H9 (cell line): ENCODE measurements at regions not wholly inside any gene's neighbourhood (a gene's known extent, or its start where the extent isn't known, plus 50 kb on each side); places are given as distances from the start of the nearest gene placed in this dataset.

Experiments used
- DNase-seq: peaks from one replicate; pipeline ENCODE4 v3.0.0-alpha.2; 2017
- H2AFZ ChIP-seq: one replicate; pipeline ENCODE4 v1.6.1; 2013; ENCODE audit warnings: mild to moderate bottlenecking, low read length, control low read depth, moderate library complexity
- H2AK5ac ChIP-seq: 2 replicates; pipeline ENCODE4 v1.6.1; 2013; ENCODE audit warnings: low read length, control low read depth, mixed read lengths; ENCODE audit not compliant: insufficient read length
- H2BK120ac ChIP-seq: one replicate; pipeline ENCODE4 v1.6.1; 2013; ENCODE audit warnings: low read depth, mild to moderate bottlenecking, low read length, control low read depth, inconsistent platforms; ENCODE audit not compliant: poor library complexity, severe bottlenecking
- H2BK12ac ChIP-seq: 2 replicates; pipeline ENCODE4 v1.6.1; 2013; ENCODE audit warnings: low read length, control low read depth, mixed read lengths, low read depth; ENCODE audit not compliant: insufficient read length
- H2BK15ac ChIP-seq: 2 replicates; pipeline ENCODE4 v1.6.1; 2013; ENCODE audit warnings: low read depth, low read length, control low read depth
- H2BK20ac ChIP-seq: one replicate; pipeline ENCODE4 v1.6.1; 2013; ENCODE audit warnings: low read depth, mild to moderate bottlenecking, low read length, control low read depth, inconsistent platforms; ENCODE audit not compliant: poor library complexity, severe bottlenecking
- H2BK5ac ChIP-seq: 2 replicates; pipeline ENCODE4 v1.6.1; 2013; ENCODE audit warnings: low read length, control low read depth, mixed read lengths; ENCODE audit not compliant: insufficient read length
- H3K14ac ChIP-seq: 2 replicates; pipeline ENCODE4 v1.6.1; 2013; ENCODE audit warnings: low read length, control low read depth; ENCODE audit not compliant: insufficient read depth
- H3K18ac ChIP-seq: 2 replicates; pipeline ENCODE4 v1.6.1; 2013; ENCODE audit warnings: low read depth, mild to moderate bottlenecking, mixed read lengths, low read length, control low read depth; ENCODE audit not compliant: insufficient read length
- H3K23ac ChIP-seq: 2 replicates; pipeline ENCODE4 v1.6.1; 2013; ENCODE audit warnings: low read length, control low read depth, mixed read lengths, low read depth; ENCODE audit not compliant: insufficient read length
- H3K23me2 ChIP-seq: 2 replicates; pipeline ENCODE4 v1.6.1; 2013; ENCODE audit warnings: low read depth, mild to moderate bottlenecking, mixed read lengths, low read length, control low read depth; ENCODE audit not compliant: insufficient read length, poor library complexity, severe bottlenecking
- H3K27ac ChIP-seq: 2 replicates; pipeline ENCODE4 v1.5.1; 2013; ENCODE audit warnings: low read length, control low read depth, mixed read lengths, low read depth; ENCODE audit not compliant: insufficient read length
- H3K27me3 ChIP-seq: 2 replicates; pipeline ENCODE4 v1.6.1; 2013; ENCODE audit warnings: low read length, control low read depth, inconsistent platforms; ENCODE audit not compliant: insufficient read depth
- H3K4ac ChIP-seq: 2 replicates; pipeline ENCODE4 v1.6.1; 2013; ENCODE audit warnings: low read depth, mild to moderate bottlenecking, control low read depth, inconsistent platforms, low read length, moderate library complexity
- H3K4me1 ChIP-seq: 2 replicates; pipeline ENCODE4 v1.6.1; 2013; ENCODE audit warnings: low read length, control low read depth, inconsistent platforms; ENCODE audit not compliant: insufficient read depth
- H3K4me2 ChIP-seq: 2 replicates; pipeline ENCODE4 v1.6.1; 2013; ENCODE audit warnings: low read length, control low read depth, mixed read lengths; ENCODE audit not compliant: insufficient read length, insufficient read depth
- H3K56ac ChIP-seq: 2 replicates; pipeline ENCODE4 v1.6.1; 2013; ENCODE audit warnings: low read depth, mild to moderate bottlenecking, mixed read lengths, low read length, control low read depth; ENCODE audit not compliant: insufficient read length
- H3K79me1 ChIP-seq: 2 replicates; pipeline ENCODE4 v1.6.1; 2013; ENCODE audit warnings: low read depth, mild to moderate bottlenecking, moderate library complexity, low read length, control low read depth, inconsistent platforms; ENCODE audit not compliant: insufficient read depth, poor library complexity, severe bottlenecking
- H3K79me2 ChIP-seq: 2 replicates; pipeline ENCODE4 v1.6.1; 2013; ENCODE audit warnings: low read length, control low read depth, inconsistent platforms; ENCODE audit not compliant: insufficient read depth
- H3K9ac ChIP-seq: 2 replicates; pipeline ENCODE4 v1.6.1; 2013; ENCODE audit warnings: low read length, control low read depth, mixed read lengths; ENCODE audit not compliant: insufficient read length; ENCODE audit errors: extremely low read depth
- H3K9me3 ChIP-seq: one replicate; pipeline ENCODE4 v1.6.1; 2013; ENCODE audit warnings: low read depth, low read length, inconsistent platforms; ENCODE audit not compliant: control insufficient read depth
- H3T11ph ChIP-seq: one replicate; pipeline ENCODE4 v1.6.1; 2013; ENCODE audit warnings: mild to moderate bottlenecking, low read length, control low read depth, inconsistent platforms
- H4K20me1 ChIP-seq: one replicate; pipeline ENCODE4 v1.6.1; 2013; ENCODE audit not compliant: control insufficient read depth, insufficient read length, insufficient read depth
- H4K5ac ChIP-seq: 2 replicates; pipeline ENCODE4 v1.6.1; 2013; ENCODE audit warnings: low read depth, mild to moderate bottlenecking, mixed read lengths, low read length, control low read depth; ENCODE audit not compliant: insufficient read length
- H4K8ac ChIP-seq: replicated peaks from 2 replicates; pipeline ENCODE4 v1.6.1; 2013; ENCODE audit warnings: low read length, control low read depth, mixed read lengths, low read depth; ENCODE audit not compliant: insufficient read length
- H4K91ac ChIP-seq: 2 replicates; pipeline ENCODE4 v1.6.1; 2013; ENCODE audit warnings: low read depth, mild to moderate bottlenecking, moderate library complexity, mixed read lengths, low read length, control low read depth; ENCODE audit not compliant: insufficient read length
- H3K27ac Mint-ChIP-seq, 3 experiments: 2 replicates in 2 of 3; 3 replicates in 1 of 3; pipeline ENCODE4 v1.8.0; 2020 to 2021; ENCODE audit warnings: mixed read lengths in 3 of 3, mild to moderate bottlenecking in 1 of 3, moderate library complexity in 1 of 3
- H3K27me3 Mint-ChIP-seq: 2 replicates; pipeline ENCODE4 v1.8.0; 2021; ENCODE audit warnings: low read depth, mild to moderate bottlenecking, moderate library complexity, mixed read lengths
- H3K36me3 Mint-ChIP-seq, 3 experiments: 2 replicates in 2 of 3; 3 replicates in 1 of 3; pipeline ENCODE4 v1.8.0; 2020 to 2021; ENCODE audit warnings: low read depth in 3 of 3, mixed read lengths in 3 of 3; ENCODE audit not compliant: insufficient read depth in 1 of 3
- H3K4me1 Mint-ChIP-seq, 2 experiments: 2 replicates each; pipeline ENCODE4 v1.8.0; 2020; ENCODE audit warnings: mixed read lengths in 2 of 2
- H3K4me3 Mint-ChIP-seq, 2 experiments: 2 replicates in 1 of 2; 3 replicates in 1 of 2; pipeline ENCODE4 v1.8.0; 2020 to 2021; ENCODE audit warnings: mild to moderate bottlenecking in 2 of 2, mixed read lengths in 2 of 2, moderate library complexity in 1 of 2
- H3K9me3 Mint-ChIP-seq, 2 experiments: 2 replicates in 1 of 2; 3 replicates in 1 of 2; pipeline ENCODE4 v1.8.0; 2020; ENCODE audit warnings: mild to moderate bottlenecking in 2 of 2, mixed read lengths in 2 of 2, moderate library complexity in 1 of 2
- WGBS: extraction: QIAGEN DNeasy Blood & Tissue Kit; methylation state at CpG from one replicate; pipeline ENCODE4 v1.1.7; 2013; ENCODE audit warnings: missing lambda C conversion rate, low lambda C conversion rate, mixed read lengths; ENCODE audit not compliant: insufficient read length; ENCODE audit errors: extremely low coverage; 5-methylcytosine and 5-hydroxymethylcytosine counted together
- TF ChIP-seq, protein P1 (sequence below): fragments of 200-600 bp; sonication (generic); conservative IDR thresholded peaks from 3 replicates; pipeline ENCODE4 v1.8.0; 2021; ENCODE audit warnings: antibody characterized with exemption, mild to moderate bottlenecking

DNA sequence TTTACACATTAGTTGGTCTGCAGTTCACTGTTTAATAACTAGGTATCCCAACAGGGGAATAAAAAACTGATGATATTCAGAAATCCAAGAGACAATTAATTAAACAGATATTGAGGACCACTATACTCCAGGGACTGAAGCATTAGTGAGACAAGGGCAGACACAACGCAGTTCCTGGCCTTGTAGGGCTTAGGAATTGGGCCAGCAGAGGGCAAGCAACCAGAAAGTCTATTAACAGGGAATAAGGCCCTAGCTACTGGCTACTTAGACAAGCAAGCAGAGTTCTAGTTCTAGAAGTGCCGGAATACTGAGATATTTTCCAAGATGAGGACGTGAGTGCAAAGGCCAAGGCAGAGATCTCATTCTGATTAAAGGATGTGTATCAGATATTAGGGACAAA is 58.6 kb upstream of the ADGRA3 start:
- TF ChIP-seq, protein P1, sequence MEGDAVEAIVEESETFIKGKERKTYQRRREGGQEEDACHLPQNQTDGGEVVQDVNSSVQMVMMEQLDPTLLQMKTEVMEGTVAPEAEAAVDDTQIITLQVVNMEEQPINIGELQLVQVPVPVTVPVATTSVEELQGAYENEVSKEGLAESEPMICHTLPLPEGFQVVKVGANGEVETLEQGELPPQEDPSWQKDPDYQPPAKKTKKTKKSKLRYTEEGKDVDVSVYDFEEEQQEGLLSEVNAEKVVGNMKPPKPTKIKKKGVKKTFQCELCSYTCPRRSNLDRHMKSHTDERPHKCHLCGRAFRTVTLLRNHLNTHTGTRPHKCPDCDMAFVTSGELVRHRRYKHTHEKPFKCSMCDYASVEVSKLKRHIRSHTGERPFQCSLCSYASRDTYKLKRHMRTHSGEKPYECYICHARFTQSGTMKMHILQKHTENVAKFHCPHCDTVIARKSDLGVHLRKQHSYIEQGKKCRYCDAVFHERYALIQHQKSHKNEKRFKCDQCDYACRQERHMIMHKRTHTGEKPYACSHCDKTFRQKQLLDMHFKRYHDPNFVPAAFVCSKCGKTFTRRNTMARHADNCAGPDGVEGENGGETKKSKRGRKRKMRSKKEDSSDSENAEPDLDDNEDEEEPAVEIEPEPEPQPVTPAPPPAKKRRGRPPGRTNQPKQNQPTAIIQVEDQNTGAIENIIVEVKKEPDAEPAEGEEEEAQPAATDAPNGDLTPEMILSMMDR: peak; percentile 40; the same call in 2 of the 3 replicates
- H3K9me3 Mint-ChIP-seq: peaks cover 3 to 4% of the 10 kb centered on the region in 2 experiments; a peak in 2 of 5 replicates
- no peak for DNase-seq

More for the DNA sequence above, 58.6 kb upstream of the ADGRA3 start:
- Histone ChIP-seq H2BK12ac (no peak overlapping the region), H3K18ac (no peak overlapping the region), H2AFZ (no peak overlapping the region), H3K23ac (no peak overlapping the region), H3K4me1 (no peaks in the 10 kb centered on the region), H3K4ac (no peak overlapping the region), H3T11ph (no peak overlapping the region), H3K14ac (no peak overlapping the region), H3K79me2 (no peaks in the 10 kb centered on the region), H3K27me3 (no peaks in the 10 kb centered on the region), H4K5ac (no peak overlapping the region), H2AK5ac (no peak overlapping the region), H4K91ac (no peak overlapping the region), H3K4me2 (no peak overlapping the region), H3K9me3 (no peaks in the 10 kb centered on the region), H2BK20ac (no peak overlapping the region), H4K20me1 (no peaks in the 10 kb centered on the region), H3K27ac (no peak overlapping the region), H3K23me2 (no peaks in the 10 kb centered on the region), H3K9ac (no peak overlapping the region), H2BK5ac (no peak overlapping the region), H4K8ac (no peak overlapping the region), H3K79me1 (no peaks in the 10 kb centered on the region), H2BK120ac (no peak overlapping the region), H3K56ac (no peak overlapping the region), H2BK15ac (no peak overlapping the region)
- Mint-ChIP-seq H3K36me3 (peaks cover 0 to 5% (median 2%) of the 10 kb centered on the region in 3 experiments; a peak in 1 of 7 replicates), H3K4me1 (peaks cover 5 to 16% of the 10 kb centered on the region in 2 experiments; a peak in 3 of 4 replicates), H3K27ac (no peak overlapping the region), H3K4me3 (no peak overlapping the region), H3K27me3 (no peaks in the 10 kb centered on the region)
- WGBS: no CpG with 5 or more reads among the region's 3 CpGs
